ENCODE measurements at regions not wholly inside any gene's neighbourhood (a gene's known extent, or its start where the extent isn't known, plus 50 kb on each side); places are given as distances from the start of the nearest gene placed in this dataset.

GRCh38 chr17:55634702-55635101, 88.0 kb downstream of the TMEM100 start:
- DNase-seq (ENCODE audit: low read depth): no peak

- DNase-seq (ENCODE audit: low read depth): no peak
These were observed 89.8 kb downstream of the TMEM100 start for GRCh38 chr17:55632893-55633292.

- DNase-seq (ENCODE audit: low read depth): no peak
These were observed 90.4 kb downstream of the TMEM100 start for GRCh38 chr17:55632236-55632635.

- DNase-seq (ENCODE audit: low read depth): no peak
These were observed 92.7 kb downstream of the TMEM100 start for GRCh38 chr17:55629995-55630394.

GRCh38 chr17:55625521-55625920, 97.1 kb downstream of the TMEM100 start:
- no peak for DNase-seq (ENCODE audit: low read depth)

- no peak for DNase-seq (ENCODE audit: low read depth)
These were observed 97.8 kb downstream of the TMEM100 start for GRCh38 chr17:55624772-55625433.

- no peak for DNase-seq (ENCODE audit: low read depth)
These were observed 100.1 kb downstream of the TMEM100 start for GRCh38 chr17:55622547-55622946.

- DNase-seq (ENCODE audit: low read depth): no peak
These were observed 101.7 kb downstream of the TMEM100 start for GRCh38 chr17:55620945-55621344.

- no peak for DNase-seq (ENCODE audit: low read depth)
These were observed 102.6 kb downstream of the TMEM100 start for GRCh38 chr17:55620023-55620422.

GRCh38 chr17:55617441-55617840, 105.2 kb downstream of the TMEM100 start:
- DNase-seq (ENCODE audit: low read depth): no peak

GRCh38 chr17:55614061-55614460, 102.8 kb upstream of the SMIM36 start:
- no peak for DNase-seq (ENCODE audit: low read depth)

- DNase-seq (ENCODE audit: low read depth): no peak
These were observed 101.5 kb upstream of the SMIM36 start for GRCh38 chr17:55612691-55613141.

GRCh38 chr17:55607731-55608341, 96.6 kb upstream of the SMIM36 start:
- DNase-seq (ENCODE audit: low read depth): peak; percentile 61

- DNase-seq (ENCODE audit: low read depth): no peak
These were observed 95.2 kb upstream of the SMIM36 start for GRCh38 chr17:55606488-55606815.

GRCh38 chr17:55605705-55606487, 94.6 kb upstream of the SMIM36 start:
- DNase-seq (ENCODE audit: low read depth): no peak

GRCh38 chr17:55601874-55602364, 90.7 kb upstream of the SMIM36 start:
- DNase-seq (ENCODE audit: low read depth): peak; percentile 68

- no peak for DNase-seq (ENCODE audit: low read depth)
These were observed 87.2 kb upstream of the SMIM36 start for GRCh38 chr17:55598495-55598894.

GRCh38 chr17:55588446-55589242, 77.4 kb upstream of the SMIM36 start:
- DNase-seq (ENCODE audit: low read depth): no peak

- no peak for DNase-seq (ENCODE audit: low read depth)
These were observed 76.4 kb upstream of the SMIM36 start for GRCh38 chr17:55587608-55588139.

GRCh38 chr17:55585629-55586028, 74.4 kb upstream of the SMIM36 start:
- peak; percentile 33 for DNase-seq (ENCODE audit: low read depth)

- DNase-seq (ENCODE audit: low read depth): no peak
These were observed 73.6 kb upstream of the SMIM36 start for GRCh38 chr17:55584861-55585260.

All from ELR (cell line).